CD4-positive, CD25-positive, alpha-beta regulatory T cell (primary cell): ENCODE measurements at regions not wholly inside any gene's neighbourhood (a gene's known extent, or its start where the extent isn't known, plus 50 kb on each side); places are given as distances from the start of the nearest gene placed in this dataset.

Source experiments
- ATAC-seq, 2 donors: fragments of 150-1000 bp; cut with Tn5 transposase; one replicate each; pipeline ENCODE4 v1.10.0; 2021; ENCODE audit warnings: low read depth in 2 of 2, moderate number of reproducible peaks in 2 of 2, moderate library complexity in 1 of 2
- DNase-seq, 3 donors: peaks; one replicate each; pipeline versions ENCODE4 v3.0.0 to v3.0.0-alpha.2; 2012 to 2022; ENCODE audit warnings: mixed read lengths in 1 of 3
- H3K27ac ChIP-seq: one replicate; pipeline ENCODE4 v1.7.0; 2013; ENCODE audit warnings: mild to moderate bottlenecking, low read length; ENCODE audit not compliant: insufficient read depth, poor library complexity, severe bottlenecking
- H3K27me3 ChIP-seq: one replicate; pipeline ENCODE4 v1.7.0; 2013; ENCODE audit warnings: low read length; ENCODE audit not compliant: control insufficient read depth, insufficient read depth
- H3K36me3 ChIP-seq: one replicate; pipeline ENCODE4 v1.7.0; 2013; ENCODE audit warnings: mild to moderate bottlenecking, low read length, moderate library complexity; ENCODE audit not compliant: control insufficient read depth, insufficient read depth
- H3K4me1 ChIP-seq: 2 replicates; pipeline ENCODE4 v1.7.0; 2013; ENCODE audit warnings: mild to moderate bottlenecking, low read length; ENCODE audit not compliant: insufficient read depth, control insufficient read depth, poor library complexity, severe bottlenecking
- H3K4me3 ChIP-seq: one replicate; pipeline ENCODE4 v1.7.0; 2013; ENCODE audit warnings: low read depth, mild to moderate bottlenecking, low read length, moderate library complexity
- H3K9me3 ChIP-seq, 2 experiments: 1 replicate in 1 of 2; 2 replicates in 1 of 2; pipeline ENCODE4 v1.7.0; 2013; ENCODE audit warnings: low read length in 2 of 2, mild to moderate bottlenecking in 1 of 2, moderate library complexity in 1 of 2; ENCODE audit not compliant: control insufficient read depth in 2 of 2
- H3K27ac Mint-ChIP-seq, 3 donors: one replicate each; pipeline ENCODE4 v1.8.0; 2020 to 2022; ENCODE audit warnings: mild to moderate bottlenecking in 3 of 3, mixed read lengths in 3 of 3, moderate library complexity in 2 of 3
- H3K27me3 Mint-ChIP-seq: one replicate; pipeline ENCODE4 v1.8.0; 2022; ENCODE audit warnings: mild to moderate bottlenecking, mixed read lengths
- H3K36me3 Mint-ChIP-seq: one replicate; pipeline ENCODE4 v1.8.0; 2020; ENCODE audit warnings: mixed read lengths
- H3K4me1 Mint-ChIP-seq, 4 donors: one replicate each; pipeline ENCODE4 v1.8.0; 2020 to 2022; ENCODE audit warnings: mixed read lengths in 4 of 4, mild to moderate bottlenecking in 1 of 4
- H3K4me3 Mint-ChIP-seq, 4 donors: one replicate each; pipeline ENCODE4 v1.8.0; 2020 to 2022; ENCODE audit warnings: mild to moderate bottlenecking in 4 of 4, mixed read lengths in 4 of 4, moderate library complexity in 3 of 4
- H3K9me3 Mint-ChIP-seq, 7 donors: one replicate each; pipeline ENCODE4 v1.8.0; 2020 to 2022; ENCODE audit warnings: mixed read lengths in 7 of 7, mild to moderate bottlenecking in 3 of 7, moderate library complexity in 2 of 7

GRCh38 chr2:18792684-18793083 lies 203.3 kb upstream of the NT5C1B start:
- Mint-ChIP-seq H3K27ac (no peak overlapping the region), H3K36me3 (peaks cover 4% of the 10 kb centered on the region), H3K4me3 (no peak overlapping the region), H3K4me1 (peaks cover 0 to 2% (median 0%) of the 10 kb centered on the region in 4 donors), H3K9me3 (peaks cover 0 to 2% (median 0%) of the 10 kb centered on the region in 7 donors), H3K27me3 (no peaks in the 10 kb centered on the region)
- Histone ChIP-seq H3K27ac (no peak overlapping the region), H3K36me3 (no peaks in the 10 kb centered on the region), H3K4me1 (no peaks in the 10 kb centered on the region), H3K27me3 (no peaks in the 10 kb centered on the region), H3K4me3 (no peak overlapping the region), H3K9me3 (no peaks in the 10 kb centered on the region)
- DNase-seq (no peak), ATAC-seq (no peak)

GRCh38 chr2:18792226-18792629 lies 202.9 kb upstream of the NT5C1B start:
- Mint-ChIP-seq H3K9me3 (peaks cover 0 to 2% (median 0%) of the 10 kb centered on the region in 7 donors), H3K4me3 (no peak overlapping the region)

GRCh38 chr2:18791172-18791797 lies 201.9 kb upstream of the NT5C1B start:
- no peak overlapping the region for H3K27ac Mint-ChIP-seq
- Histone ChIP-seq H3K27me3 (no peaks in the 10 kb centered on the region), H3K36me3 (no peaks in the 10 kb centered on the region), H3K4me3 (no peak overlapping the region), H3K9me3 (no peaks in the 10 kb centered on the region), H3K4me1 (no peaks in the 10 kb centered on the region), H3K27ac (no peak overlapping the region)
- H3K4me1 Mint-ChIP-seq = peaks cover 0 to 2% (median 0%) of the 10 kb centered on the region in 4 donors
- DNase-seq (no peak), ATAC-seq (no peak)
- peaks cover 9% of the 10 kb centered on the region for H3K36me3 Mint-ChIP-seq
- H3K27me3 Mint-ChIP-seq = no peaks in the 10 kb centered on the region
- no peak overlapping the region for H3K4me3 Mint-ChIP-seq
- peaks cover 0 to 2% (median 0%) of the 10 kb centered on the region in 7 donors for H3K9me3 Mint-ChIP-seq

More at GRCh38 chr2:18792226-18792629, 202.9 kb upstream of the NT5C1B start:
- Mint-ChIP-seq H3K27me3 (no peaks in the 10 kb centered on the region), H3K4me1 (peaks cover 0 to 2% (median 0%) of the 10 kb centered on the region in 4 donors), H3K27ac (no peak overlapping the region), H3K36me3 (peaks cover 6% of the 10 kb centered on the region)
- Histone ChIP-seq H3K4me1 (no peaks in the 10 kb centered on the region), H3K4me3 (no peak overlapping the region), H3K27me3 (no peaks in the 10 kb centered on the region), H3K36me3 (no peaks in the 10 kb centered on the region), H3K9me3 (no peaks in the 10 kb centered on the region), H3K27ac (no peak overlapping the region)
- ATAC-seq = no peak
- DNase-seq = no peak

- Histone ChIP-seq H3K4me1 (no peaks in the 10 kb centered on the region), H3K27me3 (no peaks in the 10 kb centered on the region), H3K27ac (no peak overlapping the region), H3K4me3 (no peak overlapping the region), H3K36me3 (no peaks in the 10 kb centered on the region), H3K9me3 (no peaks in the 10 kb centered on the region)
- H3K4me3 Mint-ChIP-seq = no peak overlapping the region
- H3K4me1 Mint-ChIP-seq = peaks cover 0 to 2% (median 0%) of the 10 kb centered on the region in 4 donors
- H3K27me3 Mint-ChIP-seq = no peaks in the 10 kb centered on the region
- H3K27ac Mint-ChIP-seq = no peak overlapping the region
- peaks cover 13% of the 10 kb centered on the region for H3K36me3 Mint-ChIP-seq
- peaks cover 0 to 2% (median 0%) of the 10 kb centered on the region in 7 donors for H3K9me3 Mint-ChIP-seq
- no peak for DNase-seq
- ATAC-seq = no peak
These were observed 201.3 kb upstream of the NT5C1B start for GRCh38 chr2:18790509-18791171.

GRCh38 chr2:18788592-18788991 lies 199.2 kb upstream of the NT5C1B start:
- no peaks in the 10 kb centered on the region for H3K27me3 ChIP-seq
- Mint-ChIP-seq H3K27me3 (no peaks in the 10 kb centered on the region), H3K4me1 (peaks cover 0 to 2% (median 0%) of the 10 kb centered on the region in 4 donors), H3K36me3 (peaks cover 13% of the 10 kb centered on the region), H3K9me3 (peaks cover 0 to 10% (median 2%) of the 10 kb centered on the region in 7 donors), H3K27ac (no peak overlapping the region), H3K4me3 (no peak overlapping the region)
- no peak for DNase-seq
- no peaks in the 10 kb centered on the region for H3K4me1 ChIP-seq
- no peaks in the 10 kb centered on the region for H3K9me3 ChIP-seq
- no peaks in the 10 kb centered on the region for H3K36me3 ChIP-seq
- H3K4me3 ChIP-seq = no peak overlapping the region
- no peak overlapping the region for H3K27ac ChIP-seq
- ATAC-seq = no peak

- Mint-ChIP-seq H3K4me3 (no peak overlapping the region), H3K27me3 (no peaks in the 10 kb centered on the region), H3K9me3 (peaks cover 0 to 10% (median 2%) of the 10 kb centered on the region in 7 donors), H3K4me1 (peaks cover 0 to 2% (median 0%) of the 10 kb centered on the region in 4 donors), H3K36me3 (peaks cover 13% of the 10 kb centered on the region), H3K27ac (no peak overlapping the region)
- no peak for DNase-seq
- no peaks in the 10 kb centered on the region for H3K27me3 ChIP-seq
- no peak overlapping the region for H3K27ac ChIP-seq
- H3K36me3 ChIP-seq = no peaks in the 10 kb centered on the region
- H3K9me3 ChIP-seq = no peaks in the 10 kb centered on the region
- no peak overlapping the region for H3K4me3 ChIP-seq
- no peak for ATAC-seq
- no peaks in the 10 kb centered on the region for H3K4me1 ChIP-seq
These were observed 198.4 kb upstream of the NT5C1B start for GRCh38 chr2:18787726-18788125.

- H3K4me3 ChIP-seq = no peak overlapping the region
- Mint-ChIP-seq H3K9me3 (peaks cover 0 to 10% (median 1%) of the 10 kb centered on the region in 7 donors), H3K4me3 (no peak overlapping the region), H3K27me3 (no peaks in the 10 kb centered on the region), H3K36me3 (peaks cover 13% of the 10 kb centered on the region), H3K4me1 (peaks cover 0 to 3% (median 0%) of the 10 kb centered on the region in 4 donors), H3K27ac (no peak overlapping the region)
- no peaks in the 10 kb centered on the region for H3K4me1 ChIP-seq
- H3K9me3 ChIP-seq = no peaks in the 10 kb centered on the region
- no peak for DNase-seq
- H3K27me3 ChIP-seq = no peaks in the 10 kb centered on the region
- H3K27ac ChIP-seq = no peak overlapping the region
- H3K36me3 ChIP-seq = no peaks in the 10 kb centered on the region
- no peak for ATAC-seq
These were observed 194.9 kb upstream of the NT5C1B start for GRCh38 chr2:18784245-18784644.
